Hepatocyte (in vitro differentiated cells): ENCODE measurements at regions not wholly inside any gene's neighbourhood (a gene's known extent, or its start where the extent isn't known, plus 50 kb on each side); places are given as distances from the start of the nearest gene placed in this dataset.
A peak's percentile ranks its signal among the peaks of the same experiment; 100 is the strongest.

Experiments
- DNase-seq: peaks from one replicate; pipeline ENCODE4 v3.0.0-alpha.2; 2016; ENCODE audit warnings: low spot score
- H2AFZ ChIP-seq: fragments of 200-600 bp; sonication (generic); 2 replicates; pipeline ENCODE4 v1.6.0; 2016; ENCODE audit warnings: antibody characterized with exemption, mild to moderate bottlenecking
- H3K27ac ChIP-seq: fragments of 200-600 bp; sonication (generic); 2 replicates; pipeline ENCODE4 v1.5.1; 2016; ENCODE audit warnings: mild to moderate bottlenecking
- H3K27me3 ChIP-seq: fragments of 200-600 bp; sonication (generic); 2 replicates; pipeline ENCODE4 v1.6.1; 2016
- H3K36me3 ChIP-seq: fragments of 200-600 bp; sonication (generic); replicated peaks from 2 replicates; pipeline ENCODE4 v1.5.1; 2016; ENCODE audit warnings: low read depth; ENCODE audit not compliant: insufficient read depth
- H3K4me1 ChIP-seq: fragments of 200-600 bp; sonication (generic); 2 replicates; pipeline ENCODE4 v1.5.1; 2016; ENCODE audit warnings: mild to moderate bottlenecking, moderate library complexity; ENCODE audit not compliant: insufficient read depth
- H3K4me2 ChIP-seq: fragments of 200-600 bp; sonication (generic); 2 replicates; pipeline ENCODE4 v1.6.0; 2016
- H3K4me3 ChIP-seq: fragments of 200-600 bp; sonication (generic); 2 replicates; pipeline ENCODE4 v1.5.1; 2016; ENCODE audit warnings: mild to moderate bottlenecking
- H3K79me2 ChIP-seq: fragments of 200-600 bp; sonication (generic); 2 replicates; pipeline ENCODE4 v1.6.0; 2017; ENCODE audit warnings: mild to moderate bottlenecking
- H3K9me2 ChIP-seq: fragments of 200-600 bp; sonication (generic); replicated peaks from 2 replicates; pipeline ENCODE4 v1.6.0; 2017; ENCODE audit warnings: mild to moderate bottlenecking; ENCODE audit not compliant: insufficient read depth
- H3K9me3 ChIP-seq: fragments of 200-600 bp; sonication (generic); 2 replicates; pipeline ENCODE4 v1.5.1; 2016; ENCODE audit warnings: low read depth, mild to moderate bottlenecking
- H4K20me1 ChIP-seq: fragments of 200-600 bp; sonication (generic); 2 replicates; pipeline ENCODE4 v1.6.0; 2016; ENCODE audit warnings: mild to moderate bottlenecking; ENCODE audit not compliant: insufficient read depth, poor library complexity, severe bottlenecking
- EZH2 ChIP-seq: fragments of 200-600 bp; sonication (generic); IDR thresholded peaks from 2 replicates; pipeline ENCODE4 v1.6.1; 2016; ENCODE audit warnings: antibody characterized with exemption, mild to moderate bottlenecking, borderline replicate concordance
- EZH2phosphoT487 ChIP-seq: fragments of 200-600 bp; sonication (generic); IDR thresholded peaks from one replicate; pipeline ENCODE4 v1.6.1; 2018; ENCODE audit warnings: antibody characterized with exemption, mild to moderate bottlenecking, low read depth, moderate library complexity; ENCODE audit not compliant: unreplicated experiment, severe bottlenecking
- WGBS: methylation state at CpG from one replicate; pipeline ENCODE4 v1.1.6; 2016; ENCODE audit warnings: low lambda C conversion rate; ENCODE audit errors: missing lambda C conversion rate; 5-methylcytosine and 5-hydroxymethylcytosine counted together
- TF ChIP-seq, protein P1 (sequence below): fragments of 200-600 bp; sonication (generic); IDR thresholded peaks from 2 replicates; pipeline ENCODE4 v1.5.1; 2016; ENCODE audit warnings: antibody characterized with exemption, mild to moderate bottlenecking; ENCODE audit not compliant: poor library complexity

DNA sequence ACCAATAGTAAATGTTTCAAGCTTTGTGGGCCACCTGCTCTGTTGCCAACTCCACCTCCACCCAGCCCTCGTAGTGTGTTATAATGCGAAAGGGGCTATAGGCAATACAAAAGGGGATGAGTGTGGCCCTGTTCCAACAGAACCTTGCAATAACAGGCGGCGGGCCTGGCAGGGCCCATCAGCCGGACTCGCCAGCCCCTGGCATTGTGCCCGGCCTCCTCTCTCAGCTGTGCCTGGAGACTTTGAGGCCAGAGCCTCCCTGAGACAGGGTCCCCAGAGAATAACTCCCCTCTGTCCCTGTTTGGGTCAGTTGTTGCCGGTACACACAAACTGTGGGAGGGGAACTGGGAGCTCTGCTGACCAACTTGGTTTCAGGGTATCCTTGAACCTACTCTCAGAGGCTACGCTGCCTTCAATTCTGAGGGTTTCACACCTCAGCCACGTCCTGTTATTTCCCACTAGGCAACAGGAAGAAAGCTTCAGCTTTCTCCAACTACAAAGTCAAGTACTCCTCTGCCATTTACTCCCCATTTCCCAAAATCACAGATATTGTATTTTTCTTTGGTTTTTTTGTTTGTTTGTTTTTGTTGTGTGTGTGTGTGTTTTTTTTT lies 58.0 kb upstream of the ZNF236 start:
- Histone ChIP-seq H3K79me2 (no peaks in the 10 kb centered on the region), H4K20me1 (no peaks in the 10 kb centered on the region), H3K4me1 (no peaks in the 10 kb centered on the region), H3K9me2 (no peaks in the 10 kb centered on the region), H3K4me3 (no peak overlapping the region), H3K27ac (no peak overlapping the region), H3K9me3 (no peaks in the 10 kb centered on the region), H3K27me3 (no peaks in the 10 kb centered on the region), H3K4me2 (no peak overlapping the region), H3K36me3 (no peaks in the 10 kb centered on the region), H2AFZ (no peak overlapping the region)
- no peak for DNase-seq
- TF ChIP-seq EZH2phosphoT487 (no peak), EZH2 (no peak)
- TF ChIP-seq, protein P1, sequence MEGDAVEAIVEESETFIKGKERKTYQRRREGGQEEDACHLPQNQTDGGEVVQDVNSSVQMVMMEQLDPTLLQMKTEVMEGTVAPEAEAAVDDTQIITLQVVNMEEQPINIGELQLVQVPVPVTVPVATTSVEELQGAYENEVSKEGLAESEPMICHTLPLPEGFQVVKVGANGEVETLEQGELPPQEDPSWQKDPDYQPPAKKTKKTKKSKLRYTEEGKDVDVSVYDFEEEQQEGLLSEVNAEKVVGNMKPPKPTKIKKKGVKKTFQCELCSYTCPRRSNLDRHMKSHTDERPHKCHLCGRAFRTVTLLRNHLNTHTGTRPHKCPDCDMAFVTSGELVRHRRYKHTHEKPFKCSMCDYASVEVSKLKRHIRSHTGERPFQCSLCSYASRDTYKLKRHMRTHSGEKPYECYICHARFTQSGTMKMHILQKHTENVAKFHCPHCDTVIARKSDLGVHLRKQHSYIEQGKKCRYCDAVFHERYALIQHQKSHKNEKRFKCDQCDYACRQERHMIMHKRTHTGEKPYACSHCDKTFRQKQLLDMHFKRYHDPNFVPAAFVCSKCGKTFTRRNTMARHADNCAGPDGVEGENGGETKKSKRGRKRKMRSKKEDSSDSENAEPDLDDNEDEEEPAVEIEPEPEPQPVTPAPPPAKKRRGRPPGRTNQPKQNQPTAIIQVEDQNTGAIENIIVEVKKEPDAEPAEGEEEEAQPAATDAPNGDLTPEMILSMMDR: no peak
- WGBS: 93% methylated on average over 10 of the region's 10 CpGs

DNA sequence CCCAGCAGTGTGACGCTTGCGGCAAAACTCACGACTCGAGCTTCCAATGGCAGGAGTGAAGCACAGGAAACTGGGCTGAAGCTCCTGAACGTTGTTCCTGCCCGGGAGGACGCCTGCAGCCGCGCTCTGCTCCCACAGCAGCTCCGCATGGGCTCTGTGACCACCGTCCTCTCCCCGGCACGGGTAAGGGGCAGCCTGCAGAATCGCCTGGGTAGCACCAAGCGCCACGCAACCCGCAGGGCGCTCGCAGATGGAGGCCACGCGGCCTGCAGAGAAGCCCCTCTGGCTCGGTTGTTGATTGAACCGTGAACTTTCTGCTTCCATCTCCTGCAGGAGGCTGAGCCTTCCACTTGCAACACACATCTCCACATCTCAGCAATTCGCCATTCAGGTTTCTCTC lies 63.3 kb upstream of the ZNF236 start:
- H2AFZ ChIP-seq: no peak overlapping the region
- H3K27me3 ChIP-seq: no peaks in the 10 kb centered on the region
- H3K9me2 ChIP-seq: no peaks in the 10 kb centered on the region
- WGBS: 92% methylated on average over 24 of the region's 24 CpGs
- no peaks in the 10 kb centered on the region for H3K9me3 ChIP-seq
- no peaks in the 10 kb centered on the region for H3K36me3 ChIP-seq
- H3K4me2 ChIP-seq: no peak overlapping the region
- DNase-seq: no peak
- no peaks in the 10 kb centered on the region for H3K79me2 ChIP-seq
- H3K4me3 ChIP-seq: no peak overlapping the region
- H3K4me1 ChIP-seq: peaks cover 5% of the 10 kb centered on the region
- H4K20me1 ChIP-seq: no peaks in the 10 kb centered on the region
- H3K27ac ChIP-seq: no peak overlapping the region
- TF ChIP-seq EZH2 (no peak), EZH2phosphoT487 (no peak)
- TF ChIP-seq, protein P1: no peak

GRCh38 chr18:76757925-76758324 lies 64.4 kb upstream of the ZNF236 start:
- no peak for DNase-seq
- H3K4me1 ChIP-seq: peaks cover 5% of the 10 kb centered on the region
- H3K36me3 ChIP-seq: no peaks in the 10 kb centered on the region
- no peak overlapping the region for H3K4me2 ChIP-seq
- H3K27me3 ChIP-seq: no peaks in the 10 kb centered on the region
- no peaks in the 10 kb centered on the region for H4K20me1 ChIP-seq
- no peak overlapping the region for H3K4me3 ChIP-seq
- no peaks in the 10 kb centered on the region for H3K9me2 ChIP-seq
- no peaks in the 10 kb centered on the region for H3K9me3 ChIP-seq
- no peak overlapping the region for H2AFZ ChIP-seq
- peak overlapping the region; percentile 55 for H3K27ac ChIP-seq
- no peak for TF ChIP-seq EZH2
- 98% methylated on average over 12 of the region's 15 CpGs for WGBS
- no peaks in the 10 kb centered on the region for H3K79me2 ChIP-seq

DNA sequence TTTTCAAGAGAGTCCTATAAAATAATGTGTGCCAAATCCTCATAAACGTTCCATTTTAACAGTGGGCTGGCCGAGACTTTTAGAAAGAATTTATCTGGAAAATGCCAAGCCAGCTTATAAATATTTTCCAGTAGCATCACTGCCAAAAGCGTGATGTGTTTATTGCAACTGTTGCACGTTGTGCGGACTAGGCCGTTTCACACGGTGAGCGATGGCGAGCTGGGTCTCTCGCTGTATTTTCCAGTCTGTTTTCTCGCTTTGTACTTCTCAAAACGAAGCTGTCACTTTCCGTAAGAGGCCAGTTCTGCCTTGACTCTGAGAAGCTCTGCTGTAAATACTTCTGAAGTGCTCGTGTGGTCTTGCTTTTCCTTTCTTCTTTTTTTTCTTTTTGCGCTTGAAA lies 65.0 kb upstream of the ZNF236 start:
- Histone ChIP-seq H3K4me1 (peaks cover 5% of the 10 kb centered on the region), H2AFZ (no peak overlapping the region), H3K36me3 (no peaks in the 10 kb centered on the region), H3K27me3 (no peaks in the 10 kb centered on the region), H4K20me1 (no peaks in the 10 kb centered on the region), H3K4me2 (no peak overlapping the region), H3K9me2 (no peaks in the 10 kb centered on the region), H3K9me3 (no peaks in the 10 kb centered on the region), H3K4me3 (no peak overlapping the region), H3K79me2 (no peaks in the 10 kb centered on the region), H3K27ac (peak overlapping the region; percentile 55)
- peak; percentile 42 for DNase-seq
- no peak for TF ChIP-seq EZH2phosphoT487
- TF ChIP-seq EZH2: no peak
- TF ChIP-seq, protein P1: no peak
- WGBS: 69% methylated on average over 15 of the region's 15 CpGs
